ENCODE measurements at regions not wholly inside any gene's neighbourhood (a gene's known extent, or its start where the extent isn't known, plus 50 kb on each side); places are given as distances from the start of the nearest gene placed in this dataset.

GRCh38 chr16:27712251-27712711, 162.3 kb downstream of the KATNIP start:
- H3K36me3 ChIP-seq (replicated peaks in 1 of 2; ENCODE audit: control insufficient read depth in 1 of 2, insufficient read depth in 2 of 2, low read length in 2 of 2): peaks cover 0 to 1% of the 10 kb centered on the region in 2 experiments; a peak in 1 of 5 replicates
- no peaks in the 10 kb centered on the region; a peak in 1 of 5 replicates for H3K27me3 ChIP-seq (ENCODE audit: control insufficient read depth in 1 of 2, insufficient read depth in 2 of 2, low read length in 2 of 2)
- H3K79me2 ChIP-seq (ENCODE audit: insufficient read depth, low read length): no peaks in the 10 kb centered on the region
- 91% methylated on average over 10 of the region's 10 CpGs for WGBS (ENCODE audit: low lambda C conversion rate)
- H3K27ac ChIP-seq (ENCODE audit: extremely low read length, insufficient read depth, low read length): no peak overlapping the region
- H2AFZ ChIP-seq (ENCODE audit: low read length): no peak overlapping the region
- ATAC-seq (no peak), FAIRE-seq (no peak), DNase-seq (ENCODE audit: low spot score) (no peak)
- no peak overlapping the region for H3K9ac ChIP-seq (ENCODE audit: insufficient read depth, low read depth, low read length)
- H4K20me1 ChIP-seq (ENCODE audit: insufficient read depth, low read length): no peaks in the 10 kb centered on the region
- in situ Hi-C loops (cut with HindIII; ENCODE audit: extremely low pct_ligation_motif_present, low pct_unique_long_range_greater_than_20kb): no loop called here
- no peak for TF ChIP-seq SIN3B (IDR thresholded peaks at IDR 0.05; ENCODE audit: low read length)
- no peak for TF ChIP-seq HNF1A (IDR thresholded peaks at IDR 0.05; ENCODE audit: low read depth)
- TF ChIP-seq HNF1A (CRISPR knock-in tag; IDR thresholded peaks at IDR 0.05; ENCODE audit: borderline replicate concordance): no peak
- no peak for TF ChIP-seq MEF2D (CRISPR knock-in tag; IDR thresholded peaks at IDR 0.05)
- no peak for TF ChIP-seq ZNF207 (IDR thresholded peaks at IDR 0.05; ENCODE audit: borderline replicate concordance)
- TF ChIP-seq, protein P1, sequence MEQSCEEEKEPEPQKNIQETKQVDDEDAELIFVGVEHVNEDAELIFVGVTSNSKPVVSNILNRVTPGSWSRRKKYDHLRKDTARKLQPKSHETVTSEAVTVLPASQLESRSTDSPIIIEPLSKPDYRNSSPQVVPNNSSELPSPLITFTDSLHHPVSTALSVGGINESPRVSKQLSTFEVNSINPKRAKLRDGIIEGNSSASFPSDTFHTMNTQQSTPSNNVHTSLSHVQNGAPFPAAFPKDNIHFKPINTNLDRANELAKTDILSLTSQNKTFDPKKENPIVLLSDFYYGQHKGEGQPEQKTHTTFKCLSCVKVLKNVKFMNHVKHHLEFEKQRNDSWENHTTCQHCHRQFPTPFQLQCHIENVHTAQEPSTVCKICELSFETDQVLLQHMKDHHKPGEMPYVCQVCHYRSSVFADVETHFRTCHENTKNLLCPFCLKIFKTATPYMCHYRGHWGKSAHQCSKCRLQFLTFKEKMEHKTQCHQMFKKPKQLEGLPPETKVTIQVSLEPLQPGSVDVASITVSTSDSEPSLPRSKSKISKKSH (CRISPR knock-in tag; IDR thresholded peaks at IDR 0.05; ENCODE audit: borderline replicate concordance): no peak
- no peaks in the 10 kb centered on the region for H3K4me1 ChIP-seq (ENCODE audit: insufficient read depth, low read length)
- ChIA-PET POLR2A (no interaction called here), CTCF (ENCODE audit: low intra/inter-chr PET ratio, low total read pairs) (no interaction called here)
- H3K4me3 ChIP-seq (replicated peaks in 1 of 3; ENCODE audit: insufficient read depth in 1 of 3, low read depth in 2 of 3, low read length in 3 of 3): no peak overlapping the region
- H3K4me2 ChIP-seq (ENCODE audit: low read depth, low read length): no peak overlapping the region
- H3K9me3 ChIP-seq (ENCODE audit: low read length): no peaks in the 10 kb centered on the region
- intact Hi-C loops (cut with micrococcal nuclease; ENCODE audit: unreplicated experiment): no loop called here
- BruUV-seq (replicated peaks): no TSS peak

Data from HepG2 (cell line).